Colonic mucosa (tissue), 4 donors: ENCODE measurements at regions not wholly inside any gene's neighbourhood (a gene's known extent, or its start where the extent isn't known, plus 50 kb on each side); places are given as distances from the start of the nearest gene placed in this dataset.

Experiments
- DNase-seq: peaks from one replicate; pipeline ENCODE4 v3.0.0-alpha.2; 2020
- H3K27ac ChIP-seq: fragments of 200-600 bp; one replicate; pipeline ENCODE4 v1.8.0; 2021
- H3K27me3 ChIP-seq: fragments of 200-600 bp; one replicate; pipeline ENCODE4 v1.8.0; 2021
- H3K36me3 ChIP-seq: fragments of 200-600 bp; one replicate; pipeline ENCODE4 v1.8.0; 2021
- H3K4me1 ChIP-seq: fragments of 200-600 bp; one replicate; pipeline ENCODE4 v1.8.0; 2021; ENCODE audit warnings: mild to moderate bottlenecking
- H3K4me3 ChIP-seq: fragments of 200-600 bp; one replicate; pipeline ENCODE4 v1.8.0; 2021
- H3K9ac ChIP-seq, 2 donors: one replicate each; pipeline ENCODE4 v1.7.0; 2013; ENCODE audit warnings: control low read depth in 2 of 2, low read depth in 2 of 2, low read length in 2 of 2
- H3K9me3 ChIP-seq: fragments of 200-600 bp; one replicate; pipeline ENCODE4 v1.8.0; 2021
- CTCF ChIP-seq: fragments of 200-600 bp; IDR thresholded peaks from one replicate; pipeline ENCODE4 v1.8.0; 2022; ENCODE audit warnings: antibody characterized with exemption, mild to moderate bottlenecking
- intact Hi-C: fragments of 100-400 bp; cut with DNase I; formaldehyde crosslinking; loops from one replicate; pipeline ENCODE4 v1.14.1; 2022
- donor health status: healthy.
- donor health status: DM: no; HTN: no; CAD: no.
- donor health status: DM: no; HTN: no; CAD: no.

- Histone ChIP-seq H3K36me3 (no peaks in the 10 kb centered on the region), H3K27me3 (no peaks in the 10 kb centered on the region), H3K9ac (no peak overlapping the region), H3K4me1 (no peaks in the 10 kb centered on the region), H3K4me3 (no peak overlapping the region), H3K27ac (no peak overlapping the region), H3K9me3 (no peaks in the 10 kb centered on the region)
- TF ChIP-seq CTCF = no peak
- no peak for DNase-seq
- intact Hi-C loops = no loop called here
Measured at GRCh38 chr18:2478662-2479061, 92.6 kb downstream of the METTL4 start.

- H3K4me3 ChIP-seq = no peak overlapping the region
- H3K9ac ChIP-seq = no peak overlapping the region
- no peak for TF ChIP-seq CTCF
- H3K9me3 ChIP-seq = no peaks in the 10 kb centered on the region
- no peaks in the 10 kb centered on the region for H3K27me3 ChIP-seq
- DNase-seq = no peak
- no peaks in the 10 kb centered on the region for H3K36me3 ChIP-seq
- H3K27ac ChIP-seq = no peak overlapping the region
- no peaks in the 10 kb centered on the region for H3K4me1 ChIP-seq
- intact Hi-C loops = no loop called here
Measured at GRCh38 chr18:2480536-2480935, 90.8 kb downstream of the METTL4 start.

- H3K36me3 ChIP-seq = no peaks in the 10 kb centered on the region
- H3K4me1 ChIP-seq = no peaks in the 10 kb centered on the region
- DNase-seq = no peak
- H3K27ac ChIP-seq = no peak overlapping the region
- H3K9ac ChIP-seq = no peak overlapping the region
- H3K4me3 ChIP-seq = no peak overlapping the region
- no peaks in the 10 kb centered on the region for H3K9me3 ChIP-seq
- intact Hi-C loops = no loop called here
- no peaks in the 10 kb centered on the region for H3K27me3 ChIP-seq
- TF ChIP-seq CTCF = no peak
Measured at GRCh38 chr18:2482706-2483475, 88.4 kb downstream of the METTL4 start.

- Histone ChIP-seq H3K9me3 (no peaks in the 10 kb centered on the region), H3K27me3 (no peaks in the 10 kb centered on the region), H3K4me1 (no peaks in the 10 kb centered on the region), H3K9ac (no peak overlapping the region), H3K4me3 (no peak overlapping the region), H3K36me3 (no peaks in the 10 kb centered on the region), H3K27ac (no peak overlapping the region)
- intact Hi-C loops = no loop called here
- no peak for TF ChIP-seq CTCF
- DNase-seq = no peak
Measured at GRCh38 chr18:2485983-2486382, 85.3 kb downstream of the METTL4 start.

- intact Hi-C loops = no loop called here
- Histone ChIP-seq H3K36me3 (no peaks in the 10 kb centered on the region), H3K27ac (no peak overlapping the region), H3K4me3 (no peak overlapping the region), H3K9ac (no peak overlapping the region), H3K4me1 (no peaks in the 10 kb centered on the region), H3K27me3 (no peaks in the 10 kb centered on the region), H3K9me3 (no peaks in the 10 kb centered on the region)
- no peak for DNase-seq
- no peak for TF ChIP-seq CTCF
Measured at GRCh38 chr18:2486426-2486825, 84.9 kb downstream of the METTL4 start.
